ENCODE measurements at regions not wholly inside any gene's neighbourhood (a gene's known extent, or its start where the extent isn't known, plus 50 kb on each side); places are given as distances from the start of the nearest gene placed in this dataset.
"Not testable (repeated sequence)": the region's sequence is repeated elsewhere in the genome, so short reads cannot be mapped to it uniquely, and the experiment has no call there.

GRCh38 chrX:117610049-117610448 lies 506.6 kb downstream of the KLHL13 start:
- DNase-seq, result no peak
- H3K4me3 ChIP-seq (ENCODE audit: insufficient read depth, low read depth, low read length), result no peak overlapping the region
- H3K27me3 ChIP-seq (ENCODE audit: control insufficient read depth, insufficient read depth, low read length), result no peaks in the 10 kb centered on the region
- H3K36me3 ChIP-seq (replicated peaks; ENCODE audit: control insufficient read depth, insufficient read depth, low read length), result no peaks in the 10 kb centered on the region

DNA sequence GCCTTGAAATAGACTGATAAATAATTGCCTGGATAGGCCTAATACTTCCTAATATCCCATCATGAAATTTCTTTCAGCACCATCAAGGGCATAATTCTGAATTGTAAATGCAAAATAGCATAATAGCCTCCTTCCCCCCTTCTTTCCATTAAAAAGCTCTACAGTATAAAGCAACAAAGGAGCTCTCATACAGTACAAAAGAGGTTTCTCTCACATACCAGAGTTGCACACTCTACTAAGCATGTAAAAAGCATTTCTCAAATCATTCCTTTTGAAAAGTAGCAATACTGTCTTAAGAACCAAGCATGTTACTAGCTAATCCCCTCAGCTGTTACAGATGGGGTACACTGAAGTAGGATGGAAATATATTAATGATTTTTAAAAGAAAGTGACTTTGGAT lies 509.0 kb downstream of the KLHL13 start:
- DNase-seq, result no peak
- H3K4me3 ChIP-seq (ENCODE audit: insufficient read depth, low read depth, low read length), result no peak overlapping the region
- no peaks in the 10 kb centered on the region for H3K27me3 ChIP-seq (ENCODE audit: control insufficient read depth, insufficient read depth, low read length)
- H3K36me3 ChIP-seq (replicated peaks; ENCODE audit: control insufficient read depth, insufficient read depth, low read length), result no peaks in the 10 kb centered on the region

DNA sequence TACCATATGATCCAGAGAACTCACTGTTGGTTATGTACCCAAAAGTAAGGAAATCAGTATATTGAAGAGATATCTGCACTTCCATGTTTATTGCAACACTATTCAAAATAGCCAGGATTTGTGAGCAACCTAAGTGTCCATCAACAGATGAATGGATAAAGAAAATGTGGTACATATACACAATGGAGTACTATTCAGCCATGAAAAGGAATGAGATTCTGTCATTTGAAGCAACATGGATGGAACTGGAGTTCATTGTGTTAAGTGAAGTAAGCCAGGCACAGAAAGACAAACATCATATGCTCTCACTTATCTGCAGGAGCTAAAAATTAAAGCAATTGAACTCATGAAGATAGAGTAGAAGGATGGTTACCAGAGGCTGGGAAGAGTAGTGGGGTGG lies 510.5 kb downstream of the KLHL13 start:
- not testable (repeated sequence) for H3K27me3 ChIP-seq (ENCODE audit: control insufficient read depth, insufficient read depth, low read length); DNase-seq; H3K36me3 ChIP-seq (replicated peaks; ENCODE audit: control insufficient read depth, insufficient read depth, low read length); H3K4me3 ChIP-seq (ENCODE audit: insufficient read depth, low read depth, low read length)

DNA sequence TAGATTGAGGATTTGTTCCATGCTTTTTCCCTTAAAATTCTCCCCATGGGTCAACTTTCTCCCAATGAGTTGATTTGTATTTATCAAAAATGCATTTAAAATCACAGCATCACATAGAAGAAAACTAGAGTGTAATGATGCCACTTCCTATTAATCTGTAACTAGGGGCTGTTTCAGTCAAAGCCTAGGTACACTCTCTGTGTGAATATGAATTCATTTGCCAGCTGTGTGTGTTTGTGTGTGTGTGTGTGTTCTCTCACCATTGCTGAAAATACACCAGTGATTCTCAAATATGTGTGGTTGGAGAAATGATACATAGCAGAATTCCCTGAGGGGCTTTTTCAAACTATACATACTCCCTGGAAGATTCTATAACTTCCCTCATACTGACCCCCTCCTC lies 546.5 kb downstream of the KLHL13 start:
- H3K27me3 ChIP-seq (ENCODE audit: control insufficient read depth, insufficient read depth, low read length), result no peaks in the 10 kb centered on the region
- no peak for DNase-seq
- no peaks in the 10 kb centered on the region for H3K36me3 ChIP-seq (replicated peaks; ENCODE audit: control insufficient read depth, insufficient read depth, low read length)
- H3K4me3 ChIP-seq (ENCODE audit: insufficient read depth, low read depth, low read length), result no peak overlapping the region

- Histone ChIP-seq H3K27me3 (ENCODE audit: control insufficient read depth, insufficient read depth, low read length) (no peaks in the 10 kb centered on the region), H3K4me3 (ENCODE audit: insufficient read depth, low read depth, low read length) (no peak overlapping the region), H3K36me3 (replicated peaks; ENCODE audit: control insufficient read depth, insufficient read depth, low read length) (no peaks in the 10 kb centered on the region)
- no peak for DNase-seq
These were observed 548.4 kb downstream of the KLHL13 start for GRCh38 chrX:117568238-117568637.

- no peak for DNase-seq
- Histone ChIP-seq H3K36me3 (replicated peaks; ENCODE audit: control insufficient read depth, insufficient read depth, low read length) (no peaks in the 10 kb centered on the region), H3K27me3 (ENCODE audit: control insufficient read depth, insufficient read depth, low read length) (no peaks in the 10 kb centered on the region), H3K4me3 (ENCODE audit: insufficient read depth, low read depth, low read length) (no peak overlapping the region)
These were observed 572.7 kb downstream of the KLHL13 start for GRCh38 chrX:117543885-117544284.

DNA sequence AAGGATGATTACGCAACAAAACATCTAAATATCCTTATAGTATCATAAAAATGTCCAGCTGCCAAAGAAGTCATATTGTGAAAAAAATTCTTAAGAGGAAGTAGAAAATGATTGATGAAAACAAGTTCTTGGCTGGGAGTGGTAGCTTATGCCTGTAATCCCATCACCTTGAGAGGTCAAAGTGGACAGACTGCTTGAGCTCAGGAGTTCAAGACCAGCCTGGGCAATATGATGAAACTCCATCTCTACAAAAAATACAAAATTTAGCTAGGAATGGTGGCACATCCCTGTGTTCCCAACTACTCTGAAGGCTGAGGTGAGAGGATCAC lies 577.6 kb downstream of the KLHL13 start:
- Histone ChIP-seq H3K36me3 (replicated peaks; ENCODE audit: control insufficient read depth, insufficient read depth, low read length) (no peaks in the 10 kb centered on the region), H3K27me3 (ENCODE audit: control insufficient read depth, insufficient read depth, low read length) (no peaks in the 10 kb centered on the region), H3K4me3 (ENCODE audit: insufficient read depth, low read depth, low read length) (no peak overlapping the region)
- no peak for DNase-seq

DNA sequence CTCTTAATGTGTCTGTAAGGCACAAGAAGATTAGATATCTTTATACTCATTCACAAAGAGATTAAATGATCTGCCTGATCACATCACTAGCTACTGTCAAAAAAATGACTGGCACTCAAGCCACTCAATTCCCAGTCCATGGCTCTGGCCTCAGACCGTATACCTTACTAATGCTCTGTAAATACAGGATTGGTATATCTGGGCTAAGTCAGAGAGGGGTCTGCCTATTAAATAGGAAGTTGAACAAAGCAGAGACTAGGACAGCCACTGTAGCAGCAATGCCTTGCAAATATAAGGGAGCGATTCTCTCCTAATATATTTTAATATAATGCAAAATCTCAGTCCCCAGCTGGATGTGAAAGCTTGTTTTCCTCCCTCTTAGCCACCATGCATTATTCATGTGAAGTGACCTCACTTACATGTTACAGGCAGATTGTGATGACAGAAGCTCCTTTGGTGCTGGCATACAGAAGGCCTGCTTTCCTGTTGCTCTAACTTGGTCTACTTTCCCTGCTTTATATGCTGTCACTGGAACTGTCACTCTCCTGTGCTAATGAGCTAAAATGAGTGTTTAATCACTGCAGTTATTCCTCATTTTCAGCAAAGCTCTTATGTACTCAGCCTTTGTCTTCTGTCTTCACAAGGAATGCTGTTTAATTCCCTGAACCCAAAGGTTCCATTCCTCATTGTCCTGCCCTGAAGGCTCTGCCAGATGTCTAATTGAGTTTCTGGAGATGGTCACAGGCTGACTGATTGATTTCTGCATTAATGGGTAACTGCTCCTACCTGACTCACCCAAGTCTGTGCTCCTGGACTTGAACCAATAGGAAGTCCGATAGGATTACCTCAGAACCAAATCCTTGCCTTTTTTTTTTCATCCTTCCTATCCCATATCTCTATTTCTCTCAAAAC lies 578.2 kb downstream of the KLHL13 start:
- Histone ChIP-seq H3K36me3 (replicated peaks; ENCODE audit: control insufficient read depth, insufficient read depth, low read length) (no peaks in the 10 kb centered on the region), H3K27me3 (ENCODE audit: control insufficient read depth, insufficient read depth, low read length) (no peaks in the 10 kb centered on the region), H3K4me3 (ENCODE audit: insufficient read depth, low read depth, low read length) (no peak overlapping the region)
- DNase-seq, result no peak

DNA sequence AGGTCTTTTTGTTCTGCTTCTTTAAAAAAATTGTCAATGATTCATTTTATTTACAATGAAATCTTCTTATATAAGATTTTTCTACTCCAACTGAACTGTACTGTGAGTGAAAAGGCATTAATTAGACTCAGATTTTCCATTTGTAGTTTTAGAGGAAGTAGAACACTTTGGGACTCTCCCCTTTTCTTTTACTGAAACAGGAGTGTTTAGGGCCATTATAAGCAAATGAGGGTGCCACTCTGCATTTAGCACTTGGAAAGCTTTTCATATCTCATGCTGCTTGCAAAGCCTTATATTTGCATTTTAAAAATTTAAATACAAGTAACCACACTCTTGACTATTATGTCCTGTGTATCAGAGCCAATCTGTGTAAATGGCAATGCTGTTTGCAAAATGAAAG lies 584.3 kb downstream of the KLHL13 start:
- no peak for DNase-seq
- H3K4me3 ChIP-seq (ENCODE audit: insufficient read depth, low read depth, low read length), result no peak overlapping the region

DNA sequence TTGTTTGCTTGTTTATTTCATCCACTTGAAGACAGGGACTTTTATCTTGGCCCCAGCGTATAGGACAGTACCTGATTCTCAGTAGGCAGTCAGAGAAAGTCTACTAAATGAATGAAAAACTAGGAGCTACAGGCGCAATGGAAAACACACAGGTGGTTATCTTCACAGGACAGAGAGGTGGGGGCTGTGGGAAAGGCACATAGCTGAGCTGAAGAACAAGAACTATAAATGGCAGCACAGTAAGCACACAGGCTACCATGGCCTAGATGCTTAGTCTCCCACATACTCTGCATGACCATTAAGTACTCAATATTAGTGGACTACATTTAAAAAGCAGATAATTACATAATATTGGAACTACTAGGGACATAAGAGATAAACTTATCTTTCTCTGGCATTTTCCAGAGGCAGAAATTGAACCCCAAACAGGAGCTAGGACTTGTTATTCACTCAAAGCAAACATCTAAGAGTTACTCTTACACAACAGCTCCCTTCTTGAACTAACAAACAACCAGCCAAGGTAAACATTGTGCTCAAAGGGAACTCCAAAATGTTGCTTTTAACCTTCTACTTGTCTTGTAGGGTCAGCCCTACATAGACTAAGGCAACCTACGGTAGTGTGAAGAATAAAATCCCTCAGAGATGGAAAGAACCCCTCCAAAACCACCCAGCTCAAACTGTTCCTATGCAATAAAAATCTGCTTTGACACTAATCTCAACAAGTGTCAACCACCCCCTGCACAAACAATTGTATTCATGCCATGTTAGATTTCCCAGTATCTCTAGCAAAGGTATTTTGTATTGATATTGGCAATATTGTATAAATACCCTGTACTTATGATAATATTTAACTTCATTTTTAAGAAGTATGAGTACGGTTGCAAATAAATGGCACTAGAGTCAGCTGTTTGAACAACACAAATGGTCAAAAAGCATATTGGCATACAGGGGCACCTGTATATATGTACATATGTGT lies 593.6 kb downstream of the KLHL13 start:
- Histone ChIP-seq H3K27me3 (ENCODE audit: control insufficient read depth, insufficient read depth, low read length) (no peaks in the 10 kb centered on the region), H3K4me3 (ENCODE audit: insufficient read depth, low read depth, low read length) (no peak overlapping the region)
- no peak for DNase-seq

More for the DNA sequence above, 584.3 kb downstream of the KLHL13 start:
- Histone ChIP-seq H3K27me3 (ENCODE audit: control insufficient read depth, insufficient read depth, low read length) (no peaks in the 10 kb centered on the region), H3K36me3 (replicated peaks; ENCODE audit: control insufficient read depth, insufficient read depth, low read length) (no peaks in the 10 kb centered on the region)

DNA sequence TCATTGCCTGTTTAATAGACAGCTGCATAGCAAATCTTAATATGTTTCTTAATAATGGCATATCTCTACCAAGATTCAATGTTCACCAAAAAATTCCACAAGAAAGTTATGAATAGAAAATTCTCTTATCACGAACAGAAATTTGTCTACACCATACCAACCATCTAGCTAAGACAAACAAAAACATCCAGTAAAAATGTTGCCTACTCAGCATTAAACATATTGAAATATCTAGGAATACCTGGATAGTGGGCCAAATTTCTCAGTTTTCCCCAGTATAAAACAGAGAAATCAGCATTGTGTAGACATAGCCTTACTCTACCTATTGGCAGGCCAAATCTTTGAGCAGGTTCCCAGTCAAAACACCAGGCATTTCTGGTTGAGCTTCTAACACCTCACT lies 598.6 kb downstream of the KLHL13 start:
- DNase-seq, result no peak
- H3K27me3 ChIP-seq (ENCODE audit: control insufficient read depth, insufficient read depth, low read length), result no peaks in the 10 kb centered on the region
- no peaks in the 10 kb centered on the region for H3K36me3 ChIP-seq (replicated peaks; ENCODE audit: control insufficient read depth, insufficient read depth, low read length)
- H3K4me3 ChIP-seq (ENCODE audit: insufficient read depth, low read depth, low read length), result no peak overlapping the region

More for the DNA sequence above, 593.6 kb downstream of the KLHL13 start:
- H3K36me3 ChIP-seq (replicated peaks; ENCODE audit: control insufficient read depth, insufficient read depth, low read length), result no peaks in the 10 kb centered on the region

- Histone ChIP-seq H3K36me3 (replicated peaks; ENCODE audit: control insufficient read depth, insufficient read depth, low read length) (no peaks in the 10 kb centered on the region), H3K27me3 (ENCODE audit: control insufficient read depth, insufficient read depth, low read length) (no peaks in the 10 kb centered on the region), H3K4me3 (ENCODE audit: insufficient read depth, low read depth, low read length) (no peak overlapping the region)
- DNase-seq, result no peak
These were observed 605.2 kb downstream of the KLHL13 start for GRCh38 chrX:117511379-117511778.

DNA sequence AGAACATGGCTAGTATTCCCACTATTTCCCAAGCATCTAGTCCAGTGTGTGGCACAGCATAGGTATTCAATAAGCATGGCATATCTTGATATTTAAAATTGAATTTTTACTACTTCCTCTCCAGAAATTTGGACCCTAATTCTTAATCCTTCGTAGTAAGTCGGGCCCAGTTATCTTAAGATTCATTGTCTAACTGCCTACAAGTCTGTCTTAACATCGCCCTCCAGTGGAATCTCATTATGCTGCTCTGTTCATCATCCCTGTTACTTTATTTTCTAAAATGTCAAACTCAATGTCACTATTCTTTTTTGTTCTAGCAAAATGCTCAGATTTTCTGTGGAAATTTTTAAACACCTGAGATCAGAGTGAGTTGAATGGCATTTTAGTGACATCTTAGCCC lies 606.2 kb downstream of the KLHL13 start:
- no peak overlapping the region for H3K4me3 ChIP-seq (ENCODE audit: insufficient read depth, low read depth, low read length)
- no peak for DNase-seq
- no peaks in the 10 kb centered on the region for H3K27me3 ChIP-seq (ENCODE audit: control insufficient read depth, insufficient read depth, low read length)
- no peaks in the 10 kb centered on the region for H3K36me3 ChIP-seq (replicated peaks; ENCODE audit: control insufficient read depth, insufficient read depth, low read length)

GRCh38 chrX:117508021-117508420 lies 608.6 kb downstream of the KLHL13 start:
- Histone ChIP-seq H3K36me3 (replicated peaks; ENCODE audit: control insufficient read depth, insufficient read depth, low read length) (no peaks in the 10 kb centered on the region), H3K4me3 (ENCODE audit: insufficient read depth, low read depth, low read length) (no peak overlapping the region), H3K27me3 (ENCODE audit: control insufficient read depth, insufficient read depth, low read length) (no peaks in the 10 kb centered on the region)
- DNase-seq, result no peak

DNA sequence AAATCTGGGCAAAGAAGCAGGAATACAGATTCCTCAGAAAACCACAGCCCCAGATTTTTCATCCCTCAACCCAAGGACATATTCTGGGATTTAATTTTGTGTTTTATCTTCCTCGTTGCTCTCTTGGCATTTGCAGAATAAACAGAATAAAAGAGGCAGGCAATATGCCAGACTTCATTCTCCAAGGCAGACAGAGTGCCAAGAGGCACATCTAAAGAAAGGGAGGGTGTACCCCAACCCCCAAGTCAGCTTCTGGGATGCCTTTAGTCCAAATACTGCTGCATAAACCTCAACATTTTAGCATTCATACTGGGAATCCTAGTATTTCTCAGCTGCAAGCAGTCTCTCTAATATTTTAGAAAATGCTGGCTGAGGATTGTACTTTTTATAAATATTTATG lies 629.2 kb downstream of the KLHL13 start:
- no peak for DNase-seq
- H3K4me3 ChIP-seq (ENCODE audit: insufficient read depth, low read depth, low read length), result no peak overlapping the region
- no peaks in the 10 kb centered on the region for H3K27me3 ChIP-seq (ENCODE audit: control insufficient read depth, insufficient read depth, low read length)

More for the DNA sequence above, 629.2 kb downstream of the KLHL13 start:
- no peaks in the 10 kb centered on the region for H3K36me3 ChIP-seq (replicated peaks; ENCODE audit: control insufficient read depth, insufficient read depth, low read length)
